ENCODE measurements at regions not wholly inside any gene's neighbourhood (a gene's known extent, or its start where the extent isn't known, plus 50 kb on each side); places are given as distances from the start of the nearest gene placed in this dataset.

DNA sequence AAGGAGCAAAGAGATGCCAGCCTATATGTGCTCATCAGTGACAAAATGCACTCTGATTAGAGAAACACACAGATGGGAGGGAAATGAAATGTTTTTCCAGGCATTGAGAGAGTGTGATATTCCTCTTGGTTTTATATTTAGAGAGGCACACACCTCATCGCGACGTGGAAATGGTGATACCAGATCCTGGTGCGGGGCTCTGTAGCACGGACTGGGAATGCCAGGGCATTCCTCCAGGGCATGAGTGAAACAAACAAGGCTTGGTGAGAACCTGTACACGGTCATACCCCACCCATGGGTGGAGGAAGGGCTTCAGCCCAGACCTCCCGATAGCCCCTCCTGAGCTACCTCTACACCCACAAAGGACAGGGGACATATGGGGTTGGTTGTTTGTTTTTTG lies 280.2 kb downstream of the C16orf95 start:
- no peak for TF ChIP-seq POLR2A (IDR thresholded peaks at IDR 0.05; ENCODE audit: low read length)
- TF ChIP-seq GATA1 (IDR thresholded peaks at IDR 0.05; ENCODE audit: low read depth, low read length), result no peak

Data from erythroblast (primary cell).